Fibroblast of skin of left biceps (primary cell): ENCODE measurements at regions not wholly inside any gene's neighbourhood (a gene's known extent, or its start where the extent isn't known, plus 50 kb on each side); places are given as distances from the start of the nearest gene placed in this dataset.

ENCODE experiments used
- DNase-seq, 2 experiments: peaks; one replicate each; pipeline ENCODE4 v3.0.0-alpha.2; 2013; ENCODE audit warnings: low read depth in 2 of 2

DNA sequence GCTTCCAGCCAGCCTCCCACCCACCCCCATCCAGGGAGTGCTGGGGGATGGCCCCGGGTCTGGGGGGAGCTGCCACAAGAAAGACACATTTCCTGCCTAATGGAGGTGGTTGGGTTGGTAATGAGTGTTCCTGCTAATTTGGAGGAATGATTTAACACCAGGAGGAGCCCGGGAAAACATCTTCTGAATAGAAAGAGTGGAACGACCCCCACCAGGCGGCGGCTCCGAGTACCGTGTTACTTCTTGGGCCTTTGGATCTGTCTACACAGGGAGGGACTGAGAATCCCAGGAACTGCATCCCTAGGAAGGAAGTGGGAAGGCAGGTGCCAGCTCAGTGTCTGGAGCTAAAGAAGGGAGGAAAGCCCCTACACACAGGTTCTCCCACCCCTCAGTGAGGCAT is 64.6 kb downstream of the TSPAN17 start:
- DNase-seq = no peak

DNA sequence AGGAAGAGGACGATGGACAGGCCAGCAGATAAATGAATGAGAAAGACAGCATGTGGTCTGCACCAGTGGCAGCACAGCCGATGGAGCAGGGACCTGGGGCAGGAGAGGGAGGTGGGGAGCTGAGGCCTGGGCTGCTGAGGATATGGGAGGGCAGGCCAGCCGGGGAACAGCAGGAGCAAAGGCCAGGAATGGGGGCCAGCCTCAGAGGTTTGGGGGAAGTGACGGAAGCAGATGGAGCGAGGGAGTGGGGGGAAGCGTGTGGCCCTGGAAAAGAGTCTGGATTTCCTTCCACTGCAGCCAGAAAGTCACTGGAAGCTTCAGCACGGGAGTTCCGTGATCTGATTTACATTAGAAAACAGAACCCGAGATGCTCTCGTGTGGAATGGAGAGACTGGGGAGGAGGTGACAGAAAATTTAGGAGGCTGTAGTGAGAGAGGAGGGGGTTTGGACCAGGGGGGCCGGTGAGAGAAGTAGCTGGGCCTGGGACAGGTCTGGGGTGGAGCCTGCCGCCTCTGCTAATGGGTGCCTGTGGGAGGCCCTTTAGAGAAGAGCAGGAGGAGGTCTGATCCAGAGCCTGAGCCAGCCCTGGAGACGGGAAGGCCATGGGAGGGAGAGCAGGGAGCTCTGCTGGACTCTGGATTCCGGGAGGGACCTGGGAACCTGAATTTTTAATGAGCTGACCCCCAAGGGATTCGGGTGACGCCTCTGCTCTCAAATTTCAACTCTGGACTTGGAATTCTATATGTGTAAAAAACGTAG is 65.4 kb downstream of the TSPAN17 start:
- no peak for DNase-seq

DNA sequence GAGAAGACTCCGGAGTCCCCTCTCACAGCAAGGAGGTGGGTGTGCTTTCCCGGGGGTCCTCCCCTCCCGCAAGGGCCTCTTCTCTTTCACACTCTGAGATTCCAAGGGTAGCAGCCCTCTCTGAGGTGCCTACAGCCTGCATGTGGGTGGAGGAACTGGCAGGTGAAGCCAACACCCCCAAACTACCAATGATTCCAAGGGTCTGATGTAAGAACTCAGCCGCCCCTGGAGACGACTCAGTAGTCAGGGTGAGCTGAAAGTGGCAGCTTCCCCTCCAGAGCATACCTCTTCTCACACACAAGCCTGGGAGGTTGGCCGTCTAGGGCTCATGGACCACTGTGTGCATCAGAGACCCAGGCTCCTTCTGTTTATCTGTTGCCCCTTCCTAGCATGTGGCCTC is 66.1 kb downstream of the TSPAN17 start:
- DNase-seq = no peak

DNA sequence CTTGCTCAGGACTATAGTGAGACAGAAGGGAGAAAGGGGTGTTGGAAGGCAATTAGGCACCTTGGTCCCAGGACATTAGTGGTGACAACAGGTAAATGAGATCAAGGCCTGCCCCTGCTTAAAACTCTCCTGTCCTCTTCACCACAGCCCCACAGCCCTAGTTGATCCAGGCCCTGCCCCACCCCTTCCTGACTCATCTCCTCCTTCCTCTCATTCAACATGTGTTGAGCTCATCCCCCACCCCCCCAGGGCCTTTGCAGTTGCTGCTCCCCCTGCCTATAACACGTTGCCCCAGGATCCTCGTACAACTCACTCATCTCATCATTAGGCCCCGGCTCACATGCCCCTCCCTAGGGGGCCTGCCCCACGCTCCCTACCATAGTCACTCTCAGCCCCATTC is 66.8 kb downstream of the TSPAN17 start:
- no peak for DNase-seq

DNA sequence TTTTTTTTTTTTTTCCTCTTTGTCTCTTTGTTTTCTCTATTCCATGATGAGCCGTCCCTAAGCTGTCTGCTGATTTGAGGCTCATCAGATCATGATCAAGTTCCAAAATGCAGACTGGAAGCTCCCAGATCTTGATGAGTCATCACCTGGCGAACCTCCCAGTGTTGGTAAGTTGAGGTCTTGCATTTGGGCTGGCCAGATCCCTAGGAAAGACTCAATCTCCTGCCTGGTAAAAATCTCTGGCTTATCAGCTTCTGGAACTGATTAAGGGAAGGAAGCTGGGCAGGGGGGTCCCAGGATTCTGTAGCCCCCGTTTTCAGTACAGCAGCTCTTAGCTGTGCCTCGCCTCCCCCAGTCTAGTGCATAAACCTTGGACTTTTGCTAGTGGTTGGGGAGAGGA is 69.0 kb downstream of the TSPAN17 start:
- peak; percentile 50 to 54 for DNase-seq

DNA sequence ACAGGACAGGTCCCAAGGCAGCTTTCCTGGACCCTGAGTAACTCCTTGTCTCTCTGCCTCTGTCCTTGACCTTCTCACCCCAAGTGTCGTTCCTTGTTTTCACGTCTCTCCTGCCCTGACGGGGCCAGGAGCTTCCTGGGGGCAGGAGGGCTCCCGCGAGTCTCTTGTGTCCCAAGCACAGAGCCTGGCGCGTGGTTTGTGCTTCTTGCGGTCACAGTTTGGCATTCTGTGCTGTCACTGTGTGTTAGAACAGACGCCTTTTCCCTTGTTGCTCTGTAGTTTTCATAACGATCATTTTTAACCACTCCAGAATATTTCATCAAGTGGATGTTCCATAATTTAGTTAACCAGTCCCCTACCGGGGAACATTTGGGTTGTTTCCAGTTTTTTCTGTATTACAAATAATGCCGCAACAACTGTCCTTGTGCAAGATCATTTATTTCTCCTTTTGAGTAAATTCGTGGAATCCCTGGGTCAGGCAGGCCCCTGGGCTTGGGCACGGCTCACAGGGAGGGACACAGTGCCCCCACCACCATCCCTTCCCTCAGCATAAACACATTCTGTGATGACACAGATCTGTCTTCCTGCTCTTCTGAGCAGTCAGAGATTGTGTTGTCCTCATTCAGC is 71.9 kb downstream of the TSPAN17 start:
- no peak for DNase-seq

DNA sequence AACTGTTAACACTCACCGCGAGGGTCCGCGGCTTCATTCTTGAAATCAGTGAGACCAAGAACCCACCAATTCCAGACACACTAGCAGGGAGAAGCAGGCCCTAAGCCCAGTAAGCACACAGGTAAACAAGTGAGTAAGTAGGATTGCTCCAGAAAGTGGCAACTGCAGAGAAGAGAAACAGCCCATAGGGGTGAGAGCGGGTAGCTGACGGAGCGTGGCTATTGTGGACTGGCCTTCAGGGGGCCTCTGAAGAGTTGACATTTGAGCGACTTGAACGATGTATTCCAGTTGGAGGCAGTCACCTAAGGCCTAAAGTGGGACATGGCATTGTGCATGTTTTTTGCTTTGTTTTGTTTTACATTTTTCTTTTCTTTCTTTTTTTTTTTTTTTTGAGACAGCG is 74.2 kb downstream of the TSPAN17 start:
- DNase-seq = no peak

DNA sequence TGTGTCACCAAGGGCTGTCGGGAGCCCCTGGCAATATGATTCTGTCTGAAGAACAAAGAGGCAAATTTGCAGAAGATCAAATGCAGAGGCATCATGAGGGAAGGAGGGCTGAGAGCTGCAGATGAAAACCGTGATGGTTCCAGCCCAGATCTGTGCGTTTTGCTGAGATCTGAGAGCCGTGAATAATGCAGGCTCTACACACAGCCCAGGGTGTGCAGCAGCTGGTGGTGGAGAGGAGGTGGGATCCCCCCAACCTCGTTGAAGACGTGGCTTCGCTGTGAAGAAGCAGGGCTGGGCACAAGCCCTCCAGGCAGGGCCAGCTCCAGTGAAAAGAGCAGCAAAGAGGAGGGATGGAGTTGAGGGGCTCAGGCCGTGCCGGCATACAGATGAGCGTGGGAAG is 75.5 kb downstream of the TSPAN17 start:
- no peak for DNase-seq

DNA sequence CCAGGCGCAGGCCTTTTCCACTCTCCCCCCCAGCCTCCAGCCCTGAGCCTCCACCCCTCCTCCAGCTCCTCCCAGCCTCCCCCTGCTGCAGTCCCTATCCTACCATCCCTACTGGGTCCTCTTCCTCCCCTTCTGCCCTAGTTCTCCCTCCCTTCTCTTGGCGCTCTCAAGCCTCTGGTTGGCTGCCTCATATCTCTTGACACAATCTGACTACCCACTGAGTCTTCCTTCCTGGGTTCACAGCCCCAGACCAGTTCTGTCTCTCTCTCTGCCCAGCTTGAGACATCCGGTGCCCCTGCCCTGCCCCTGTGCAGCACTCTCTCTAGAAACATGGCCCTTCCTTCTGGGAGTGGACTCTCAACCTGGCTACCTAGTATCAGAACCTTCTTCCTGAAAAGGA is 76.2 kb downstream of the TSPAN17 start:
- DNase-seq = no peak

DNA sequence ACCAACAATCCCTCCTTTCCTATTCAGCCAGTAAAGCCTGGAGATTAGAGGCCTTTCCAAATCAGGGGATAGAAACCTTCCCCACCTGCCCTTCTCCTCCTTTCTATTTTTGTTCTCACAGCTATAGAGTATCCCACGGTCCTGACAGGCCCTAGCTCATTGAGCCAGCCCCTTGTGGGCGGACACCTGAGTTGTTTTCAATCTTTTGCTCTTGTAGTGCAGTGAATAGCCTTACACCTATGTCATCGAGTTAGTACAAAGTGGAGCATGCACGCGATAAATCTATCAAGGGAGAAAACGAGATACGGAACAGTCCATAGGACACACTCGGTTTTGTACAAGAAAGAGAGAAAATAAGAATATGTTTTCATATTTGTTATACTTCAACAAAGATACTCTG is 77.2 kb downstream of the TSPAN17 start:
- no peak for DNase-seq

DNA sequence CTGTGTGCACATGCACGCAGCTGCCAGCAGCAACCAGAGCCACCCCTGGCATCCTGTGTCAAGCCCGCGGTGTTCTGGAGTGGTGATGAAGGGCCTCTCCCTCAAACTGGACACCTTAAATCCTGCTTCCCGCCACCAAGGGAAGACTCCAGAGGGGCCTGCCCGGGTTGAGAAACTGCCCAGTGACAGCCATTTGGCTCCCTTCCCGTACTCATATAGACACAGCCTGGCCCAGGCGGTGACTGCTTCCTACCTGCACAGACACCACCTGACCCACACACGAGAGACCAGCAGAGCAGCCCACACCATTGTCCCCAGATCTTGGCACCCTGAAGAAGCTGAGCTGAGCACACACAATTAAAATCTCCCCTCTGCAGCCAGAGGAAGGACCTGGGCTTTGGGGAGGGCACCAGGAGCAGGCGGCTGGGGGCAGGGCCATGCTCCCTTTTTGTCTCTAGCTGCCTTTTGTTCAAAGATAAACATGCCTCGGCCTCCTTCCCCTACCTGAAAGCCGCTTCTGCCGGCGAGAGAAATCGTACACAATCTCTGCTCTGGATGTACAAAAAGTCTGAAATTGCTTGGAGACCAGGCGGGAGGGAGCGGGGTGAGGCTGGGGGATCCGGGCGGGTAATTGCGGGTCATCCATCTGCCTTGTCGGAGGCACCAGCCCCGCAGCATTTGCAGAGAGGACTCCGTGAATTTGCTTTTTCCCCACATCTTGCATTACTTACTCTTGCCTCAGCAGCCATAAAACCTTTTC is 78.4 kb downstream of the TSPAN17 start:
- no peak for DNase-seq

DNA sequence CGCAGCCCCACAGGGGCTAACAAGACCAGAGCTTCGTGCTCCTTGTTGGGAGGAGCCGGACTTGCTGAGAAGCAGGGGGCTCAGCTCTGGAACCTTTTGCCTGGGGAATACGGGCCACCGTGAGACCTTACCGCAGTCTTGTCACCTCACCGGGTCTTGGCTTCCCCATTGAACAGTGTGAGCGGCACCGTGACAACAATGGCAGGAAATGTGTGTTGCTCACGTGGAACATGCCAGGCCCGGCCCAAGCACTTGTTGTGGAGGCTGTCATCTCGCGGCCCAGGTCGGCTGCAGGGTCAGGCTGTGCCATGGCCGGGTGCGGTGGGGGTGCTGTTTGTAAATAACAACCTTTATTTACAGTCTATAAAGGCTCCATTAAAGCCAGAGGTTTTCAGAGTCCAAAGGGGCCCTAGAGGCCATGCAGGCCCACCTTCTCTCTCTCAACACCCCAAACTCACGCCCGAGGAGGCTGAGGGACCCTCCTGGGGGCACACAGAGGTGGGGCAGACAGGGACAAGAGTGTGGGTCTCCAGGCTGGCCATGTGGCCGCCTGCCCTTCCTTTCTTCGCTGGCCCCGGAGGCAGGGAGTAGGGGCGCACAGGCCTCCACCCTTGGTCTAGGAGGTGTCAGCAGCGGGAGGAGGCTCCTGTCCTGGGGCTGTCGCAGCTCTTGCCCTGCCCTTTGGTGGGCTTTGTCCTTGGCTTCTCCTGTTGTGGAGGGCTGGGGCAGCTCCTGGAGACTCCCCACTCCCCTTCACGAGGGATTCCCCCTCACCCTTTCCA is 79.7 kb downstream of the TSPAN17 start:
- no peak for DNase-seq

DNA sequence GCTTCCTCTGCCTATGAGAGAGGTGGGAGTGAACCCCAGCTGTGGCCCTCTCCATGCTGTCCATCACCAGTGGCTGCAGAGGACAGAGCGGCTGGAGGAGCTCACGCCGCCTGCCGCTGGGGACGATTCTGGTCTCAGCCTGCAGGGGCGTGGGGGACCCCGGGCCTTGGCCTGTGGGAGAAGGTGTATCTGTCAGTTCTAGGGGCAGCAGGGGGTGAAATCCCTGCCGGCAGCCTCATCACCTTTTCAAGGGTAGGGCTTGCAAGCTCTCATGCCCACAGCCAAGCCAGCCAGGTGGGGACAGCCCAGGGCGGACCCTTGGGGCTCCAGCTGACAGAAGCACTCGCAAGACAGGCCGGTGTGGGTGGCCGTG is 80.2 kb downstream of the TSPAN17 start:
- no peak for DNase-seq

DNA sequence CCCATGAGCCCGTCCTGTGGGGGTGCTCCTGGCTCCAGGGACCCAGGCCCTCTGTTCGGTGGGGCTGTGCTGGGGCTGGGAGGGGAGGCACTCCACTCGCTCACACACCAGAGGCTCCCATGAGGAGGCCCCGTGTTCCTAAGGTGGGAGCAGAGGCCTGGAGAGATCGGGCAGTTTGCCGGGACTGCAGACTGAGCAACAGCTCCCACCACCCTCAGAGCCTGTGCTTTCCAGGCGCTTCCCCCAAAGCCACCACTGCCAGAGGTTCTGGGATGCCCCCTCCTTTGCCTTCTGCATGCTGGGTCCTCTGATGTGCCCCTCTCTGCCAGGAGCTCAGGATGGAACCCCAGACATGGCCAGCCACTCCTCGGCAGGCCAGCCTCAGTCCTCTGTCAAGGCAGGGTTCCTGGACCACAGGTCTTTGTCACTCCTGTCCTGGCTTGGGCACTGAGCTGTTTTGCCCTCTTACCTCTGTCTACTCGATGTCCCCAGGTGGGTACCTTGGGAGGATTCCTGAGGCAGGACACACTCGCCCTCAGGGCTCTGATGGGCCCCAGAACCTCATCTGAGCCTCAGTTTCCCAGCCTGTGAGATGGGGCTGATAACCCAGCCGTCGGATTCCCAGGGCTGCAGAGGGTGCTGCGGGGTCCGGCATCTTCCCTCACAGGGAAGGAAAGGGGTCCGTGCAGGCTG is 80.8 kb downstream of the TSPAN17 start:
- no peak for DNase-seq

DNA sequence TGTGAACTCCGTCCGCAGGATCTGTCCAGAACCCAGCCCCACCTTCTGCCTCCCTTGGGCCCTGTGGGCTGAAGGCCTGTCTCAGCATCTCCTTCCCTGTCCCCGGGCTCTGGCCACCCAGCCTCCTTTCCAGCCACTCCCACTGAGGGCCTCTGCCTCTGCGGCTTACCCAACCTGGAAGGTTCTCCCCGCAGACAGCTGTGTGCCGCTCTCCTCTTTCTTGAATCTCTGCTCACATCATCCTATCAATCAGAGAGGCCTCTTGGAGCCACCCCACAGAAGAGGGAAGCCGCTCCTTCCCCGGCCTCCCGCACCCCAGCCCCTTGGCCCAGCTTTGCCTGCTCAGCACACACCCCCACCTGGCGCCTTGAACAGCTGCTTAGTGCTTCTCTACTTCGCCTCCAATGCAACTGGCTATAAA is 81.5 kb upstream of the UNC5A start:
- DNase-seq = no peak

DNA sequence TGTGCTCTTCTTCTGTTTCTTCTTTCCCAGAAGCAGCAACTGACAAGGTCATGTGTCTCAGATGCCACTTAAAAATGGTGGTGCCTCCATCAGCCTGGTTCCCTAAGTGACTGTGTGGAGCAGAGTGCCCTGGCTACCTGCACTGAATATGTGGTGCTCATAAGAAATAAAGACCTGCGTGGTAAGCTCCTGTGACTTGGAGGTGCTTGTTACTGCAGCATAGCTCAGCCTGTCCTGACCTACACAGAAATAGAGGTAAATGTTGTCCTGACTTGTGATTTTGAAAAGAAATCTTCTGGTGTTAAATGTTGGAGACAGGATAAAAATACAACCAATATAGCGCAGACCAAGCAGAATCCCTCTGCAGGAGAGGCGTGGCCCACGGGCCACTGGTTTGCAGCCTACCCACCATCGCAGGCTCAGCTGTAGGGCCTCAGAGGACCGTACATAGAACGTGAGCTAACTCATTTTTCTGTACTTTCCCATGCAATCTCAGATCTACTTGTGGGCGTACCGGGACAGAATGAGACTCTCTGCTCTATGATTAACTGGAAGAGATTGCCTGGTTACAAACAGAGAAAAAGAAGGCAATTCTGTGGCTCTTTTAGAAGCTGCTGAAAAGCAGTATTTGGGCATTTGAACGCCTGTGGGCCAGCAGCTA is 79.4 kb upstream of the UNC5A start:
- no peak for DNase-seq

DNA sequence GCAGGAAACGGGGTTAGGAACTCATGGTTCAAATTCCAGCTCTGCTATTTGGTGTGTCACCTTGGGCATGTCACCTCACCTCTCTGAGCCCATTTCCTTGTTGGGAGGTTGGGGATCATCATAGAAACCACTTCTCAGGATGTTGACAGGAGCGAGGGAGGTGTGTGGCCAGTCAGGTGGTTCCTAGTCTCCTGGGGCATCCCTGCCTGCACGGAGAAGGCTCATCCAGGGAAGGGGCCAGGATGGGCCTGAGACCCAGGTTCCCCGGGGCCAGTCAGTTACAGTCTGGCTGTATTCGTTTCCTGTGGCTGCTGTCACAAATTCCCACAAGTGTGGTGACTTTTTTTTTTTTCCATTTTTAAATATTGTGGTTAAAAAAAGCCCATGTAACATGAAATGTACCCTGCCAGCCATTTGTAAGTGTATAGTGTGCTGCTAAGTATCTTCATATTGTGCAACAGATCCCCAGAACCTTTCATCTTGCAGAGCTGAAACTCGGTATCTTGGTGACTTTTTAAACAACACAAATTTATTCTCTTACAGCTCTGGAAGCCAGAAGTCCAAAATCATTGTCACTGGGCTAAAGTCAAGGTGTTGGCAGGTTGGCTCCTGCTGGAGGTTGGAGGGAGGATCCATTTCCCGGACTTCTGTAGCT is 78.7 kb upstream of the UNC5A start:
- DNase-seq = no peak

DNA sequence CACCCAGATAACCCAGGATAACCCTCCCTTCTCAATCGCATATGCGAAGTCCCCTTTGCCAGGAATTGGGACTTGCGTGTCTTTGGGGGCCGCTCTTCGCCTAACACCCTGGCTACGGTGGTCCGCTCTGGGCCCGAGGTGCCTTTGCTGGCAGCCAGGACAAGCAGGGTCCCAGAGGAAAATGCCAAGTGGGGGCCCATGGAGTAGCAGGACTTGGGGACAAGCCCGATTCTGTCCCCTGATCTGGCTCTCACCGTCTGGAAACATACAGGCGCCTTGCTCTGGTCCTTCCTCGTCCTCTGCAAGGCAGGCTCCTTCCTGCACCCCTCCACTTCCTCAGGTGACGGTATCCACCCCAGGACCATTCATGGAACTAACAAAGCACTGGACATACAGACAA is 78.1 kb upstream of the UNC5A start:
- DNase-seq = no peak

DNA sequence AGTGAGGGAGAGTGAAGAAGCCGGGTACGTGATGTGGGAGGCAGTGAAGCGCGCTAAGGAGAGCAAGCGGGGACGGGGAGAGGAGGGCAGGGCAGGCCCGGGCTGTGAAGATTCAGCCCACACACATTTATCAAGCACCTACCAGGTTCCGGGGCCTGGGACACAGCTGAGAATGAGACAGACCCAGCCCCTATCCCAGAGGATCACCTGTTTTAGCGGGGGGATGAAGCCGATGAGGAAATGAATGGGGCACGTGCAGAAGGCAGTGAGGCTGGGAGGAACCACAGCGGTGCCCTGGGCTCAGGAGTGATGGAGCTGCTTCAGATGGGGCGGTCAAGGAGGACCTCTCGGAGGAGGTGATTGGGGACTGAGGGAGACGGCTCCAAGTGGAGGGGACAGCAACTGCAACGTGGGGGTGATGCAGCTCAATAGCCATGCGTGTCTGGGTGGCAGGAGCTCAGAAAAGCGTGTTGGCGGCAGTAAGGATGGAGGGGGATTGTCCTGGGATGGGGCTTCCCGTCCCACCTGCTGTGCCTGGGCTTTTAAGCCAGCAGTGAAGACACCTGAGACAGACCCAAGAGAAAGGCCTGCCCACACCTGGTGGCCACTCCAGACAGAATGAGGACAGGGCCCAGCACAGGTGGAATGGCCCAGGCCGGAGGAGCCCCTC is 77.5 kb upstream of the UNC5A start:
- DNase-seq = no peak
